Loucy (cell line): ENCODE measurements at regions not wholly inside any gene's neighbourhood (a gene's known extent, or its start where the extent isn't known, plus 50 kb on each side); places are given as distances from the start of the nearest gene placed in this dataset.

Experiments used
- CTCF ChIP-seq: fragments of 200-600 bp; sonication (generic); conservative IDR thresholded peaks from 2 replicates; pipeline ENCODE4 v1.5.1; 2014; ENCODE audit warnings: mild to moderate bottlenecking, antibody characterized with exemption, low read length
- EZH2phosphoT487 ChIP-seq: fragments of 200-600 bp; IDR thresholded peaks from 2 replicates; pipeline ENCODE4 v1.6.1; 2018; ENCODE audit warnings: antibody characterized with exemption, mild to moderate bottlenecking, moderate library complexity, borderline replicate concordance

- no peak for TF ChIP-seq CTCF
- TF ChIP-seq EZH2phosphoT487 = no peak
These were observed 347.6 kb upstream of the SLC30A5 start for GRCh38 chr5:68746220-68746619.
